Stimulated activated CD8-positive, alpha-beta memory T cell treated with anti-CD3 and anti-CD28 coated beads, Interleukin-15, amount 100 ng/mL, for 1 hour (primary cell): ENCODE measurements at regions not wholly inside any gene's neighbourhood (a gene's known extent, or its start where the extent isn't known, plus 50 kb on each side); places are given as distances from the start of the nearest gene placed in this dataset.

ENCODE experiments used
- DNase-seq: peaks from one replicate; pipeline ENCODE4 v3.0.0-alpha.2; 2020; ENCODE audit warnings: low read depth

DNA sequence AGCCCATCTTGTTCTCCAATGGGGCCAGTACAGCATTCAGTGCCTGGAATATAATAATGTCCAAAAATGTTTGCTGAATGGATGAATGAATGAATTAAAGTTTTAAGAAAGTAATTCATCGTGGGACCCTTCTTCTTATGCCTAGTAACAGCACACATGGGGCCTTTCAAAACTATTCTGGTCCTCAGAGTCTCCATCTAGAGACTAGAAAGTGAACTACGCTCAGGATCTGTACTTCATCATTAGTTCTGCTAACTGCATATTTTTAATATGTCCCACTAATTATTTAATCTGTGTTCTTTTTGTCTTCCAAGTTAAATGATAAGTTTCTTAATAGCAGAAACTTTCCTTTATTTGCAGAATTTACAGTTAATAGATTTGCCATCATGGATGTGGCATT is 172.5 kb downstream of the SMAD2 start:
- DNase-seq: no peak

DNA sequence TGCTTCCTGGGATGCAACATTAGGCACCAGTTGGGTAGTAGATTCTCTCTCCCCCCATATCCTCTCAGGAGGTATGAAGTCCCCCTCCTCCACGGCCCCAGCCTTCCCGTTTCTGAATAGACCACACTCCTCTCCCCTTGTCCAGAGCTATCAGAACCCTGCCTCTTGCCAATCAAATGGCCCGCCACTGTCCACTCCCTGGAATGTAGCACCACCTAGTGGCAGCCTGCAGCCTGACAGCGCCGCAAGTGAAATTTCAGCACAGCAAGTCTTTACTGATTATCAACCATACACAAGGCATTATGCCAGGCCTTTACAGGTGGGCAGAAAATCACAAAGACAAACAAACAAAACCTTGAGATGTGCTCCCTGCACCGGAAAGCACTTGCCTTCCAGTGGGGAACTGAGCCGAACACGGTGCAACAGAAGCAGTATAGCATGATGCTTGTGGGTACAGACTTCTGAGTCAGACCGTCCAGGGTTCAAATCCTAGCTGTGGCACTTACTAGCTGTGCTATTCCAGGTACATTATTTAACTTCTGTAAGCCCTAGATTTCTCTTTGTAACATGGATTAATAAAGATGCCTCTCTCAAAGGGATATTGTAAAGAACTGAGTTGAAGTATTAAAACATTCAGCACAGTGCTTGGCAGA is 174.0 kb downstream of the SMAD2 start:
- peak; percentile 20 for DNase-seq

GRCh38 chr18:47755102-47755456 is 175.4 kb downstream of the SMAD2 start:
- no peak for DNase-seq

DNA sequence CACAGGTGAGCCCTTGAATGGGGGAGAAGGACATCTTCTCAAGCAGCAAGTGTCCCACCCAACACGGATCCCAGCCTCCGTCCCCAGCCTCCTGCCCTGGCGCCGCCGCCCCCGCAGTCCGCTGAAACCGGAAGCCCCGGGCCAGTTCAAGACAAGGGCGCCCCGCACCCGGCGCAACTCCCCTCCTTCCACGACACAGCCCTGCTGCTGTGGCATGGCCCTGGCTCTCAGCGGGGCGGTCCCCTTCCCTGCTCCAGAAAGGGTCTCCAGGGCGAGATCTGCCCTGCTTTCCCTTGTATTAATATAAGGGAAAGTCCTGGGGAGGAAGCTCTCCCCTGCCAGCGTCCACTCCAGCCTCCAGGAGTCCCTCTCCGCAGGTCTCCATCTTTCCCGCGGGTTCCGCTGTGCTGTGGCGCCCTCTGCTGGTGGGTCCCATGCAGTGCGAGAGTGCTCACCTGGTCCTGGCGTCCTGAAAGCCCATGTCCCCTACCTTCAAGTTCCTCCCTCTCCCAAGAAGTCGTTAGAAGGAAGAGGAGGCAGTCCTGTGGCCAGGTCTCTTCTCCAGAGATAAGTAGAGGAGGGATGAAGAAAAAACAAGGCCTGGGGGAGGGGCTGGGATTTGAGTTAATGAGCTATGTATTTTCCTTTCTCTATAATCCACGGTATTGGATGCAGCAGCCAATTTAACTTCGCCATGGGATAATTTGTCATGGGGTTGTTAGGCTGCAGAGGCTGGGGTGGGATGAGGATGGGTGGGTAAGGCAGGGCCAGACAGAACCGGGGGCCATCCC is 176.0 kb downstream of the SMAD2 start:
- peak; percentile 12 for DNase-seq

- DNase-seq: no peak
Measured at GRCh38 chr18:47752796-47753645, 177.4 kb downstream of the SMAD2 start.

DNA sequence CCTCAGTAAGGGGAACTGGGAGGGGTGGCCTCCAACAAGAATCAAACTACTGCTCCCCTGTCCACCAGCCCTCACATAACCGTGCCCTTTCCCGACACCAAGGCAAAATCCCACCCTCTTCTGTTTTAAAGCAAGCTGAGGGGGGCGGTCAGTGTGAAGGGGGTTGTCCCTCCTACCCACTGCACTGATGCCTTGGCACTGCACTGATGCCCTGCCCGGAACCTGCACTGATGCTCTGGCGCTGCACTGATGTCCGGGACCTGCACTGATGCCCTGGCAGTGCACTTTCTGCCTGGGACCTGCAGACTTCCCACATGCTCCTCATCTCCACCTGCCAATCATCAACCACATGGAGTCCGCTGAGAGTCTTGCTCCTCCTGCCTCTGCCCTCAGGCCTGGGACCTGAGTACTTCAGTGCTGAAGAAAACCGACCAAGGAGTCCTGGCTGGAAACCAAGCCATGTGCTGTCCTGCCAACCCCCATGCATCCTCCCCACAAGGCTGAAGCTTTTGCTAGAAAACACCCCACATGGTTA is 179.5 kb downstream of the SMAD2 start:
- no peak for DNase-seq

DNA sequence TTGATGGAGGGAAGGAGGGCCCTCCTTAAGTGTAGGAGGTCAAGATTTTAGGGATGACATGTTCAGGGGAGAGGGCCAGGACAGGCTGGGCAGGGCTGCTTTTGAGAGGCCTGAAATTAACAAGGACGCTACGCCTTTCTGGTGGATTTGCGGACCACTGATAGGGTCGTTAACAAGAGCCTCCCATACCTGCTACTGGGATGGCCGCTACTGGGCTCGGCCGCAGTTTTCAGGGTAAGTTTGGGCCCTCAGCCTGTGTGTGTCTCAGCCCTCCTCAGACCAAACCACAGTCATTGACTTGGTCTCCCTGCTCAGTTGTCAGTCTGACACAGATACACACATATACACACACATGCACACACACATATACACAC is 180.9 kb downstream of the SMAD2 start:
- no peak for DNase-seq

- peak; percentile 65 for DNase-seq
Measured at GRCh38 chr18:47748847-47749599, 181.4 kb downstream of the SMAD2 start.

DNA sequence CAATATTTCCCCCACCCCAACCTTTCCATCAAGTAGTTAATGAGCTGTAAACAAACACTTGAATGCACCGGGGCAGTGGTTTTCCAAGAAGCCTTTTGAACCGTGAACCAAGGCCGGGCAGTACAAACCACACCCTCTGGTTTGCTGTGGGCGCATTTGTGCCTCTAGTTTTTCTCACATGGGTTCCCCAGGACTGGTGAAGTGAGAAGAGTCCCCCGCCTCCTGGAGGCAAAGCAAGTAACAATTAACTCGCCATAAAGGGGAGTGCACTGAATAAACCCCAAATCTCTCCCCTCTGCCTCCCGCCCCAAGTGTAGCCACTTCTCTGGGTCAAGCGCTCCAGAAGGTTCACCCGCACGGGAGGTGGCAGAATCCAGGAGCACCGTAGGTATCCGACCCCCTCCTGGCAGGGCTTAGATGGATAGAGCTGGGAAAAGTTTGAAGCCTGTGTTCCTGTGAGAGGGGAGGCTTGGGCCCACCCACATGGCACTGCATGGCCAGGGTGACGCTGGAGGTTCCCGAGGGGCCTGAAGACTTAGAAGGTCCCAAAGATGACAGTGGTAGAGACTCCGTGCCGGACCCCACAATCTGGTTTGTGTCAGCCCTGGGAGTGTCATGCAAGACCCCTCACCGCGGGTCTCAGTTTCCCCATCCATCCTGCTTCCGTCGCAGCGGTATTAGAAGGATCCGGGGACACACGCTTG is 182.2 kb downstream of the SMAD2 start:
- no peak for DNase-seq

DNA sequence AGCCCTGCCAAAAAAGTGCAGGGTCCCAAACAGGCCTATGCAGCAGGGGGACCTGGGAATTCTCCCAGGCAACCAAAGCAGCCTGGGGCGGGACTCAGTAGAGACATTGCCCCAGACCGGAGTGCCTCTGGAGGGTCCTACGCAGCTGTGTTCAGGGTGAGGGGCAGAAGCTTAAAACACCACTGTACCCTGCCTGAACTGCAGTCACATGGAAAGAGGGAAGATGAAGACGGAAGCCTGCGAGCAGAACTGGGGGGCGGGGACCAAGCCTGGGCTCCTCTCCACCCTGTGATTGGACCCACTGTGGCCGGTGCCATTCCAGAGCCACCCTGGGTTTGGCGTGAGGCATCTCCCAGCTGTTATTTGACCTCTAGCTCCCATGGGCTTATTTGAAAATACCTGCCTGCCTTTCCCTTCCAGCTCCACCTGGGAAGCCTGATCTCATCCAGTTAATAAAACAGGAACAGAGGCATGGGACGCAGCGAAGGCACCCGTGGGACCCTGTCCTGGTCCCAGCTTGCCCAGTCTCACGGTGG is 183.1 kb downstream of the SMAD2 start:
- no peak for DNase-seq

DNA sequence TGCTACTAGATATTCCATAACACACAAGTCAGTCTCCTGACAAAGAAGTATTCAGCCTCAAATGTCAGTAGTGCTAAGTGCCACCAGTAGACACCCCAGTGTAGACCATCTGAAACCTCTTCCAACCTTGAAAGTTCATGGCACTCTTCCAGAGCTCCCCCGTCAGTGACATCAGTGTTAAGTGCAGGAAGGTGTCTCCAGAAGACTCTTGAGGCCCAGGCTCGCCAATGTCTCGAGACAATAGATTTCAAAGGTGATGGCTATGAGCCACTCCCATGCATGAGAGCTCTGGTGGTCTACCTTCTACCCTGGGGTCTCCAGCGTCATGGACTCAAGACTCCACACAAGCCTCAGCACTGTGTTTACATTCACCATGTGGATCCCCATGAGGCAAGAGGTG is 183.8 kb downstream of the SMAD2 start:
- no peak for DNase-seq

DNA sequence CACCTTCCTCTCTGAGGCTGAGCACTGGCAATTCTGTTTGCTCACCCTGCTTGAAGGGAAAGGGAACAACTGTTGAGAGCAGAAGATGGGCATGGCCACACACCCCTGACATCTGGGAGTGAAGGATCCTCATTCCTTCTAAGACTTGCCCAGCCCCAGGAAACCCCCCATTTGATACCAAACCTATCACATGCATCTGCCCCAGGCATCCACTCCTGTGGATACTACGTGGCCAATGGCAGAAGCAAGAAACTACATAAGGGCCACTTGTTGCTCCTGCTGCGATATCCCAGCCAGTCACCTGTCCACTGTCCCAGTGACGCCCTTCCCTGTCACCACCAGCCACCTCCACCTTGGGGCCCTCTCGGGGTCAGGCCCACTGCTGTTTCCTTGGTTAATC is 185.2 kb downstream of the SMAD2 start:
- DNase-seq: no peak

DNA sequence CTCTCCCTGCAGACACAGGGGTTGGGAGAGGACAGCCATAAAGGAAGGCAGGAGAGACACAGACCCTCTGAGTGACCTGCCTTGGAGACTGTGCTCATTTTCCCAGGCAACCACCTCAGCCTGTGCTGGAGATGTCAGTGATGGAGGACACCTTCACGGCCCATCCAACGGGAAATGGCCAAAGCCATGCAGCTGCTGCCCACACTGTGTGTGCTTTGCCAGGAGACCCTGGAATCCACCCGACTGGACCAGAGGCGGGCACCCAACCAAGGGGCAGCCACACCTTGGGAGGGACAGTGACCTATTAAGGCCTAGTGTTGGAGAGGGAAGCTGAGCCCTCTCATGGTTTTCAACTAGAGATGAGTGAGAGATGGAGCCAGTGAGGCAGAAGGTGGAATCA is 192.5 kb downstream of the SMAD2 start:
- no peak for DNase-seq

GRCh38 chr18:47737198-47737830 is 193.1 kb downstream of the SMAD2 start:
- no peak for DNase-seq

DNA sequence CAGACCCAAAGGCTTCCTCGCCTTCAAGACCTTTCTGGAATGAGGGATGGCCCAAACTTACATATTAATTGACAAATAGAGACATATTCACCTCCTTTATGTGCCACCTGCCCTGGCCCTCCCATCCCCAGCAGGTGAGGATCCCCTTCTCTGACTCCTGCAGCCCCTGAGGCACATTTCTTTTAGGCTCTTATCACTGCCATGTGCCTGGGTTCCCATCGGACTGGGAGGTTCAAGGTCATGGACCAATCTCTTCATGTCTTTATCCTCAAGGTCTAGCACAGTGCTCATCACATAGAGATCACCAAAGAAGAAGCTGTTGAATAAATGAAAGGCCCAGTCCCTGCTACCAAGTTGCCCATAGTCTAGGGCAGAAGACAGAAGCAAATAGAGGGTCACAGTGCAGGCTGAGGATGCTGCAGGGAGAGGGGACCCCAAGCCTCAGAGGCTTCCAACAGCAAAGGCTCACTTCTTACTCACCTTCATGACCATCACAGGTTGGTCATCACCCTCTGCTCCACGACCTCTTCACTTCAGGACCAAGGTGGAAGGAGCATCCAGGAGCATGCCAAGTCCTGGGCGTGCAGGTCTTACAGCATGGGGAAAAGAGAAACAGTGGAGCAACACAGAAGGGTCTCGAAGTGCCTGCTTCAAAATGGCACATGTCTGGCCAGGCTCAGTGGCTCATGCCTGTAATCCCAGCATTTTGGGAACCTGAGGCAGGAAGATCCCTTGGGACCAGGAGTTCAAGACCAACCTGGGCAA is 193.9 kb downstream of the SMAD2 start:
- no peak for DNase-seq

- DNase-seq: no peak
Measured at GRCh38 chr18:47735041-47735702, 195.3 kb downstream of the SMAD2 start.

- no peak for DNase-seq
Measured at GRCh38 chr18:47731276-47731675, 199.2 kb downstream of the SMAD2 start.

DNA sequence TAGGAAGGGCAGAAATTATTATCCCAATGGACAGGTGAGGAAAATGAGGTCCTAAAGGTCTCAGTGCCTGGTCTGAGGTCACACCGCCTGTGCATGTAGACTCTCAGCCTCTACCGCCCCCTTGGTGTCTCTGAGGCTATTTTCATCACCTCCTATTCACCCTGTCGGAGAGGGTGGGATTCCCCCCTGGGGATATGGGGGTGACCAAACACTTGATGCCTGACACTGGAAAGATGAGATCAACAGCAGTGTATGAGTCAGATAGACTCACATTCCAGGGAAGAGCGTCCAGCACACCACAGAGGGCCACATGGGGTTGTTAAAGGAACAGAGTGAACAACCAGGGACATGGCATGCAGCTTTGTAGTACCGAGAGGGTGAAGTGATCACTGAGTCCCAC is 199.7 kb downstream of the SMAD2 start:
- DNase-seq: no peak

DNA sequence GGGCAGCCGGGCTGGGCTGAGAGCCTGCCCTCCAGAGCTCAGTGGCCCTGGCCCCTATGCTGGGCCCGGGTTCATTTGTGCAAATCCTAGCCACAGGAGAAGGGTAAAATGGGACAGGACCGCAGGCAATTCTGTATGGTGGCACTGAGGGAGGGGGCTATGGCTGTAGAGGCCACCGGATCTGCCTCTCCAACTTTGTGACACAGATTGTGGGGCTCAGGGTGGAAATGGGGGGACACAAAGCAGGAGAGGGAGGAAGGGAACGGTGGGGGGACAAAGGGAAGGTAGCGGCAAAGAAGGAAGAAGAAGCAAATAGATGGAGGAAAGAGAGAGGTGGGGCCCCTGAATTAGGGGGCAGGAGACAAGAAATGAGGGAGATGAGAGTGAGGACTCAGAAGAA is 201.1 kb downstream of the SMAD2 start:
- DNase-seq: no peak
